ENCODE measurements at regions not wholly inside any gene's neighbourhood (a gene's known extent, or its start where the extent isn't known, plus 50 kb on each side); places are given as distances from the start of the nearest gene placed in this dataset.

GRCh38 chr1:143604887-143605286, 366.9 kb downstream of the FAM72C start:
- TF ChIP-seq, protein P1, sequence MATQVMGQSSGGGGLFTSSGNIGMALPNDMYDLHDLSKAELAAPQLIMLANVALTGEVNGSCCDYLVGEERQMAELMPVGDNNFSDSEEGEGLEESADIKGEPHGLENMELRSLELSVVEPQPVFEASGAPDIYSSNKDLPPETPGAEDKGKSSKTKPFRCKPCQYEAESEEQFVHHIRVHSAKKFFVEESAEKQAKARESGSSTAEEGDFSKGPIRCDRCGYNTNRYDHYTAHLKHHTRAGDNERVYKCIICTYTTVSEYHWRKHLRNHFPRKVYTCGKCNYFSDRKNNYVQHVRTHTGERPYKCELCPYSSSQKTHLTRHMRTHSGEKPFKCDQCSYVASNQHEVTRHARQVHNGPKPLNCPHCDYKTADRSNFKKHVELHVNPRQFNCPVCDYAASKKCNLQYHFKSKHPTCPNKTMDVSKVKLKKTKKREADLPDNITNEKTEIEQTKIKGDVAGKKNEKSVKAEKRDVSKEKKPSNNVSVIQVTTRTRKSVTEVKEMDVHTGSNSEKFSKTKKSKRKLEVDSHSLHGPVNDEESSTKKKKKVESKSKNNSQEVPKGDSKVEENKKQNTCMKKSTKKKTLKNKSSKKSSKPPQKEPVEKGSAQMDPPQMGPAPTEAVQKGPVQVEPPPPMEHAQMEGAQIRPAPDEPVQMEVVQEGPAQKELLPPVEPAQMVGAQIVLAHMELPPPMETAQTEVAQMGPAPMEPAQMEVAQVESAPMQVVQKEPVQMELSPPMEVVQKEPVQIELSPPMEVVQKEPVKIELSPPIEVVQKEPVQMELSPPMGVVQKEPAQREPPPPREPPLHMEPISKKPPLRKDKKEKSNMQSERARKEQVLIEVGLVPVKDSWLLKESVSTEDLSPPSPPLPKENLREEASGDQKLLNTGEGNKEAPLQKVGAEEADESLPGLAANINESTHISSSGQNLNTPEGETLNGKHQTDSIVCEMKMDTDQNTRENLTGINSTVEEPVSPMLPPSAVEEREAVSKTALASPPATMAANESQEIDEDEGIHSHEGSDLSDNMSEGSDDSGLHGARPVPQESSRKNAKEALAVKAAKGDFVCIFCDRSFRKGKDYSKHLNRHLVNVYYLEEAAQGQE (IDR thresholded peaks at IDR 0.05; ENCODE audit: low read depth): no peak
- TF ChIP-seq YY1 (IDR thresholded peaks at IDR 0.05; ENCODE audit: low read depth): no peak

All from Ishikawa (cell line).